HL-60 (cell line): ENCODE measurements at regions not wholly inside any gene's neighbourhood (a gene's known extent, or its start where the extent isn't known, plus 50 kb on each side); places are given as distances from the start of the nearest gene placed in this dataset.
A peak's percentile ranks its signal among the peaks of the same experiment; 100 is the strongest.

Source experiments
- DNase-seq, 2 experiments: peaks; one replicate each; pipeline ENCODE4 v3.0.0-alpha.2; 2010 to 2020; ENCODE audit warnings: low read depth in 1 of 2, low spot score in 1 of 2
- H3K27ac ChIP-seq: fragments of 250-450 bp; sonication (Bioruptor Pico); replicated peaks from 2 replicates; pipeline ENCODE4 v1.5.1; 2020; ENCODE audit warnings: mild to moderate bottlenecking, moderate library complexity
- H3K27me3 ChIP-seq: fragments of 250-450 bp; sonication (Bioruptor Pico); 2 replicates; pipeline ENCODE4 v1.5.1; 2021; ENCODE audit warnings: mild to moderate bottlenecking, moderate library complexity; ENCODE audit not compliant: insufficient read depth, poor library complexity, severe bottlenecking
- H3K4me3 ChIP-seq: replicated peaks from 2 replicates; pipeline ENCODE4 v1.5.1; 2011; ENCODE audit warnings: mild to moderate bottlenecking, control low read depth, low read length; ENCODE audit not compliant: insufficient read depth
- GABPA ChIP-seq: IDR thresholded peaks from 2 replicates; pipeline ENCODE4 v1.6.1; 2012; ENCODE audit warnings: low read depth
- POLR2AphosphoS5 ChIP-seq: IDR thresholded peaks from 2 replicates; pipeline ENCODE4 v1.6.1; 2012; ENCODE audit warnings: low read depth
- SPI1 ChIP-seq: IDR thresholded peaks from 2 replicates; pipeline ENCODE4 v1.6.1; 2012; ENCODE audit warnings: low read depth, mild to moderate bottlenecking, borderline replicate concordance
- TF ChIP-seq, protein P1 (sequence below): IDR thresholded peaks from 2 replicates; pipeline ENCODE4 v1.6.1; 2012; ENCODE audit warnings: low read depth; ENCODE audit not compliant: insufficient replicate concordance
- TF ChIP-seq, protein P2 (sequence below): IDR thresholded peaks from one replicate; pipeline ENCODE4 v1.5.1; 2011; ENCODE audit warnings: low read length, control low read depth, inconsistent platforms; ENCODE audit not compliant: insufficient read depth

DNA sequence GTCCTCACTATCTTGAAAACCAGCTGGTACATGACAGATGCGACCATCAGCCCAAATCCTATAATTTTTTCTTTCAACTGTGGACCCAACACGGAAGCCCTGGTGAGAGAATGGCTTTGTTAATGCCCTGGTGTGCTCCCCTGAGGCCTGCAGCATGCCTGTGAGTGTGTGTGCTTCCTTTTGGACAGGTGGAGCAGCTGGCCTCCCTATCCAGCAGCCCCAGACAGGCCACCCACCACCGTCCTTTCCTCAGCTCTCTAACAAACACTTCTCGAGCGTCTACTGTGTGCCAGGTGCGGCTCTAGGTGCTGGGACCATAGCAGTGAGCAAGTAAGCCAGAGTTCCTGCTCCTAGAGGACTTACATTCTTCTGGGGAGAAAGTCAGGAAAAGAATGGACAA lies 78.9 kb upstream of the GZMB start:
- H3K4me3 ChIP-seq, result no peak overlapping the region
- no peak for DNase-seq
- peaks cover 13% of the 10 kb centered on the region for H3K27me3 ChIP-seq
- TF ChIP-seq POLR2AphosphoS5 (no peak), SPI1 (no peak), GABPA (no peak)
- TF ChIP-seq, protein P1, sequence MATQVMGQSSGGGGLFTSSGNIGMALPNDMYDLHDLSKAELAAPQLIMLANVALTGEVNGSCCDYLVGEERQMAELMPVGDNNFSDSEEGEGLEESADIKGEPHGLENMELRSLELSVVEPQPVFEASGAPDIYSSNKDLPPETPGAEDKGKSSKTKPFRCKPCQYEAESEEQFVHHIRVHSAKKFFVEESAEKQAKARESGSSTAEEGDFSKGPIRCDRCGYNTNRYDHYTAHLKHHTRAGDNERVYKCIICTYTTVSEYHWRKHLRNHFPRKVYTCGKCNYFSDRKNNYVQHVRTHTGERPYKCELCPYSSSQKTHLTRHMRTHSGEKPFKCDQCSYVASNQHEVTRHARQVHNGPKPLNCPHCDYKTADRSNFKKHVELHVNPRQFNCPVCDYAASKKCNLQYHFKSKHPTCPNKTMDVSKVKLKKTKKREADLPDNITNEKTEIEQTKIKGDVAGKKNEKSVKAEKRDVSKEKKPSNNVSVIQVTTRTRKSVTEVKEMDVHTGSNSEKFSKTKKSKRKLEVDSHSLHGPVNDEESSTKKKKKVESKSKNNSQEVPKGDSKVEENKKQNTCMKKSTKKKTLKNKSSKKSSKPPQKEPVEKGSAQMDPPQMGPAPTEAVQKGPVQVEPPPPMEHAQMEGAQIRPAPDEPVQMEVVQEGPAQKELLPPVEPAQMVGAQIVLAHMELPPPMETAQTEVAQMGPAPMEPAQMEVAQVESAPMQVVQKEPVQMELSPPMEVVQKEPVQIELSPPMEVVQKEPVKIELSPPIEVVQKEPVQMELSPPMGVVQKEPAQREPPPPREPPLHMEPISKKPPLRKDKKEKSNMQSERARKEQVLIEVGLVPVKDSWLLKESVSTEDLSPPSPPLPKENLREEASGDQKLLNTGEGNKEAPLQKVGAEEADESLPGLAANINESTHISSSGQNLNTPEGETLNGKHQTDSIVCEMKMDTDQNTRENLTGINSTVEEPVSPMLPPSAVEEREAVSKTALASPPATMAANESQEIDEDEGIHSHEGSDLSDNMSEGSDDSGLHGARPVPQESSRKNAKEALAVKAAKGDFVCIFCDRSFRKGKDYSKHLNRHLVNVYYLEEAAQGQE, result no peak
- TF ChIP-seq, protein P2, sequence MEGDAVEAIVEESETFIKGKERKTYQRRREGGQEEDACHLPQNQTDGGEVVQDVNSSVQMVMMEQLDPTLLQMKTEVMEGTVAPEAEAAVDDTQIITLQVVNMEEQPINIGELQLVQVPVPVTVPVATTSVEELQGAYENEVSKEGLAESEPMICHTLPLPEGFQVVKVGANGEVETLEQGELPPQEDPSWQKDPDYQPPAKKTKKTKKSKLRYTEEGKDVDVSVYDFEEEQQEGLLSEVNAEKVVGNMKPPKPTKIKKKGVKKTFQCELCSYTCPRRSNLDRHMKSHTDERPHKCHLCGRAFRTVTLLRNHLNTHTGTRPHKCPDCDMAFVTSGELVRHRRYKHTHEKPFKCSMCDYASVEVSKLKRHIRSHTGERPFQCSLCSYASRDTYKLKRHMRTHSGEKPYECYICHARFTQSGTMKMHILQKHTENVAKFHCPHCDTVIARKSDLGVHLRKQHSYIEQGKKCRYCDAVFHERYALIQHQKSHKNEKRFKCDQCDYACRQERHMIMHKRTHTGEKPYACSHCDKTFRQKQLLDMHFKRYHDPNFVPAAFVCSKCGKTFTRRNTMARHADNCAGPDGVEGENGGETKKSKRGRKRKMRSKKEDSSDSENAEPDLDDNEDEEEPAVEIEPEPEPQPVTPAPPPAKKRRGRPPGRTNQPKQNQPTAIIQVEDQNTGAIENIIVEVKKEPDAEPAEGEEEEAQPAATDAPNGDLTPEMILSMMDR, result no peak
- H3K27ac ChIP-seq, result no peak overlapping the region

DNA sequence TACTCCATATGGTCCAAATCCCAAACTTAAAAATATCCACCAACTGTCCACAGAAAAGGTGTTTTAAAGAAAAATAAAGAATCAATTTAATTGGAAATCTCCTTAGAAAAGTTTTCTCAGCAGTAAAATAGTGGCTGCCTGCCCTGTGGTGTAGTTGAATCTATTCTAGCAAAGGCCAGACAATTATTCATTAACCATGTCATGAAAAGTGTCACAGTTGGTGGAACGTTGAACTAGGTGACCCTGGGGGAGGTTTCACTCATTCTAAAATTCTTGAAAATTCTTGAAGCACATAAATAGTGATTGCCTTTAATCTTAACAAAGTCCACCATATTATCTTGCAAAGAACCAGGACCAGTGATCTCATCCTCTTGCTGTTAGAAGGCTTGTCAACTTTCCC lies 78.4 kb upstream of the GZMB start:
- TF ChIP-seq, protein P2, result no peak
- TF ChIP-seq POLR2AphosphoS5, result no peak
- TF ChIP-seq GABPA, result no peak
- TF ChIP-seq SPI1, result no peak
- TF ChIP-seq, protein P1, result no peak
- Histone ChIP-seq H3K27ac (no peak overlapping the region), H3K4me3 (no peak overlapping the region), H3K27me3 (peaks cover 13% of the 10 kb centered on the region)
- DNase-seq, result no peak

DNA sequence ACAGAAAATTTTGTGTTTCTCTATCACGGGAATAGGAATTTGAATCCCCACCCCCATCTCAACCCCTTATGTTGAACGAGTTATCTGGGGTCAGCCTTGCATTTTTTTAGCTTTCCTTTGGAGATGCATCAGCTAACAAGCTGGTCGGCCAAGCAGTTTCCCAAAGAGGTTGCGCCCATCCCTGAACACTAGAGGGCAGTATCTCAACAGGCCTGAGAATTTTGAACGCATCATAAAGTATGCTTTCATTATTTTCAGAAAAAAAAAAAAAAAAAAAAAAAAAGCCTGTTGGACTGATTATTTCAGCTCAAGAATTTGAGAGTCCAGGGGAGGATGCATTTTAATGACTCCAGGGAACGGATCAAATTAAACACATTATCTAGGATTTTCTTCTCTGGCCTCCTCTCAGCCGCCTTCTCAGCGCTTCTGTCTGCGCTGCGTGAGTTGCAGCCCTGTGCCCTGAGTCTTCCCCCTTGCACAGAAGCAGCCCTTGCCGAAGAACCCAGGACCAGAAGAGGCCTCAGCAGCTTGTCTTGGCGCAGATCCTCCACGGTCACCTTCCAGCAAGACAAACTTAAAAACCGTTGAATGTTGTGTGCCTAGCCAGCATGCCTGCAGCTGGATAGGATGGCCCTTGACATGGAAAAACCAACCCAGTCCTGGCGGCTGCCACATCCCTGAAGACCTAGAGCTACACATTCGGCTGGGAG lies 76.6 kb upstream of the GZMB start:
- peaks cover under 1% of the 10 kb centered on the region for H3K27me3 ChIP-seq
- no peak overlapping the region for H3K27ac ChIP-seq
- TF ChIP-seq, protein P2, result peak; percentile 68
- no peak for TF ChIP-seq SPI1
- peak in 1 of 2 experiments; percentile 47 for DNase-seq
- no peak overlapping the region for H3K4me3 ChIP-seq

DNA sequence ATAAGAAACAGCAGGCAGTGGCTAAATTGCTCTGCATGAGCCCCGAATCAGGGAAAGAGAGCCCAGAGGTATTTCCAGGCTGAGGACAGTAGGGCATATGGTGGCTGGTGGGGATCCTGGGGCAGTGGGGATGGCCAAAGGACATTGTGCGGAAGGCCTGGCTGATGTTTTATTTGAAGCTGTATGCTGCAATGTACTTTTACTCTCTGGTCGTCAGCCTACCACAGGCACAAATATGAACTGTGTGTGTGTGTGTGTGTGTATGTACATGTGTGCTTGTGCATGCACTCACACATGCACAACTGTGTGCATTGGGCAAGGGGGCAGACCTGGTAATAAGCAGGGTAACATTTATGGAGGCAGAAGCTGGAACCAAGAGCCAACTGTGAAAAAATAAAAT lies 74.7 kb upstream of the GZMB start:
- Histone ChIP-seq H3K27ac (no peak overlapping the region), H3K4me3 (no peak overlapping the region), H3K27me3 (no peaks in the 10 kb centered on the region)
- TF ChIP-seq SPI1 (no peak), POLR2AphosphoS5 (no peak), GABPA (no peak)
- TF ChIP-seq, protein P2, result no peak
- TF ChIP-seq, protein P1, result no peak
- no peak for DNase-seq
